Heart right ventricle (tissue), 16 donors: ENCODE measurements at regions not wholly inside any gene's neighbourhood (a gene's known extent, or its start where the extent isn't known, plus 50 kb on each side); places are given as distances from the start of the nearest gene placed in this dataset.

Experiments used
- ATAC-seq, 8 donors: fragments of 200-7000 bp; cut with Tn5 transposase; one replicate each; pipeline ENCODE4 v1.9.1; 2020; ENCODE audit warnings: mild to moderate bottlenecking in 8 of 8, moderate library complexity in 8 of 8, moderate number of reproducible peaks in 1 of 8
- DNase-seq, 2 donors: peaks; one replicate each; pipeline ENCODE4 v3.0.0-alpha.2; 2020
- H3K27ac ChIP-seq, 10 donors: fragments of 200-600 bp; sonication (generic) in 2 of 10; one replicate each; pipeline versions ENCODE4 v1.5.0 to v1.8.0; 2020 to 2022; ENCODE audit warnings: mild to moderate bottlenecking in 3 of 10
- H3K27me3 ChIP-seq, 7 donors: fragments of 200-600 bp; one replicate each; pipeline ENCODE4 v1.8.0; 2021 to 2022; ENCODE audit warnings: mild to moderate bottlenecking in 2 of 7
- H3K36me3 ChIP-seq, 9 donors: fragments of 200-600 bp; sonication (generic) in 1 of 9; one replicate each; pipeline versions ENCODE4 v1.5.0 to v1.8.0; 2020 to 2022; ENCODE audit warnings: mild to moderate bottlenecking in 2 of 9
- H3K4me1 ChIP-seq, 9 donors: fragments of 200-600 bp; sonication (generic) in 1 of 9; one replicate each; pipeline versions ENCODE4 v1.5.0 to v1.8.0; 2020 to 2022; ENCODE audit warnings: mild to moderate bottlenecking in 4 of 9
- H3K4me3 ChIP-seq, 10 donors: fragments of 200-600 bp; sonication (generic) in 2 of 10; one replicate each; pipeline versions ENCODE4 v1.5.0 to v1.8.0; 2020 to 2022; ENCODE audit warnings: mild to moderate bottlenecking in 7 of 10, moderate library complexity in 2 of 10
- H3K9me3 ChIP-seq, 11 donors: fragments of 200-600 bp in 10 of 11; sonication (generic) in 2 of 11; one replicate each; pipeline versions ENCODE4 v1.5.0 to v1.8.0; 2013 to 2022; ENCODE audit warnings: mild to moderate bottlenecking in 2 of 11, control low read depth in 1 of 11, moderate library complexity in 1 of 11
- WGBS, 2 donors: extraction: QIAGEN DNeasy Blood & Tissue Kit; methylation state at CpG; one replicate each; pipeline ENCODE4 v1.1.7; 2013; ENCODE audit warnings: inconsistent platforms in 1 of 2; 5-methylcytosine and 5-hydroxymethylcytosine counted together
- intact Hi-C, 10 donors: fragments of 100-400 bp; cut with DNase I; formaldehyde crosslinking; loops; one replicate each; pipeline versions ENCODE4 v1.11.1 to v1.14.2; 2022
- TF ChIP-seq, protein P1 (sequence below), 9 donors: fragments of 200-600 bp; sonication (generic) in 2 of 9; IDR thresholded peaks; one replicate each; pipeline versions ENCODE4 v1.5.0 to v1.8.0; 2021 to 2022; ENCODE audit warnings: antibody characterized with exemption in 9 of 9, mild to moderate bottlenecking in 5 of 9, moderate library complexity in 1 of 9
- donor health status: Arrhythmogenic right ventricular cardiomyopathy.
- donor health status: ischemic (EF 13 %, LVEDD 7.1; RV severe dilation, severe dysfunction).
- donor health status: healthy with polysubstance abuse.
- donor health status: DM: no; HTN: yes; CAD: no.
- donor health status: DM: no; HTN: no; CAD: no.
- donor health status: ischemic (EF 25% LVEDD 6.9; RV normal size, moderate dysfunction).
- donor health status: ischemic (EF 25% LVEDD 5.7; RV mildly dilated, moderate dysfunction).
- donor health status: healthy.
- donor health status: DM: yes; HTN: yes; CAD: no.
- donor health status: Ischemic cardiomyopathy.
- donor health status: ischemic (EF 35%, LVEDD 5.7; RV mildly dilated, moderate dysfunction).
- donor health status: nonischemic (EF 11% LVEDD 7.7; RV severe dilation, severe dysfunction).
- donor health status: DM: yes; HTN: yes; CAD: no.
- donor health status: PGD.
- donor health status: ischemic (EF 29% LVEDD 5.4; RV normal size, mild dysfunction).
- donor health status: nonischemic (EF 23%, LVEDD 6.1; RV moderate dilation, normal function).

GRCh38 chr2:238563551-238563950 lies 136.8 kb downstream of the ASB1 start:
- intact Hi-C loops = no loop called here
- Histone ChIP-seq H3K27ac (no peak overlapping the region), H3K4me3 (no peak overlapping the region), H3K9me3 (no peaks in the 10 kb centered on the region), H3K4me1 (peaks cover 0 to under 1% (median 0%) of the 10 kb centered on the region in 9 donors), H3K27me3 (peaks cover 0 to 19% (median 2%) of the 10 kb centered on the region in 7 donors), H3K36me3 (no peaks in the 10 kb centered on the region)
- DNase-seq = no peak
- TF ChIP-seq, protein P1, sequence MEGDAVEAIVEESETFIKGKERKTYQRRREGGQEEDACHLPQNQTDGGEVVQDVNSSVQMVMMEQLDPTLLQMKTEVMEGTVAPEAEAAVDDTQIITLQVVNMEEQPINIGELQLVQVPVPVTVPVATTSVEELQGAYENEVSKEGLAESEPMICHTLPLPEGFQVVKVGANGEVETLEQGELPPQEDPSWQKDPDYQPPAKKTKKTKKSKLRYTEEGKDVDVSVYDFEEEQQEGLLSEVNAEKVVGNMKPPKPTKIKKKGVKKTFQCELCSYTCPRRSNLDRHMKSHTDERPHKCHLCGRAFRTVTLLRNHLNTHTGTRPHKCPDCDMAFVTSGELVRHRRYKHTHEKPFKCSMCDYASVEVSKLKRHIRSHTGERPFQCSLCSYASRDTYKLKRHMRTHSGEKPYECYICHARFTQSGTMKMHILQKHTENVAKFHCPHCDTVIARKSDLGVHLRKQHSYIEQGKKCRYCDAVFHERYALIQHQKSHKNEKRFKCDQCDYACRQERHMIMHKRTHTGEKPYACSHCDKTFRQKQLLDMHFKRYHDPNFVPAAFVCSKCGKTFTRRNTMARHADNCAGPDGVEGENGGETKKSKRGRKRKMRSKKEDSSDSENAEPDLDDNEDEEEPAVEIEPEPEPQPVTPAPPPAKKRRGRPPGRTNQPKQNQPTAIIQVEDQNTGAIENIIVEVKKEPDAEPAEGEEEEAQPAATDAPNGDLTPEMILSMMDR (IDR thresholded peaks at IDR 0.05) = no peak
- no peak for ATAC-seq
- 79% methylated on average over 10 of the region's 10 CpGs for WGBS, 2 donors

- Histone ChIP-seq H3K4me3 (no peak overlapping the region), H3K27ac (no peak overlapping the region), H3K4me1 (no peaks in the 10 kb centered on the region), H3K27me3 (peaks cover 0 to 19% (median 2%) of the 10 kb centered on the region in 7 donors), H3K36me3 (no peaks in the 10 kb centered on the region), H3K9me3 (no peaks in the 10 kb centered on the region)
- TF ChIP-seq, protein P1 (IDR thresholded peaks at IDR 0.05) = no peak
- WGBS, 2 donors = 77 to 82% methylated on average over 16 of the region's 16 CpGs
- DNase-seq = no peak
- intact Hi-C loops = no loop called here
- no peak for ATAC-seq
These were observed 137.7 kb downstream of the ASB1 start for GRCh38 chr2:238564286-238564920.

DNA sequence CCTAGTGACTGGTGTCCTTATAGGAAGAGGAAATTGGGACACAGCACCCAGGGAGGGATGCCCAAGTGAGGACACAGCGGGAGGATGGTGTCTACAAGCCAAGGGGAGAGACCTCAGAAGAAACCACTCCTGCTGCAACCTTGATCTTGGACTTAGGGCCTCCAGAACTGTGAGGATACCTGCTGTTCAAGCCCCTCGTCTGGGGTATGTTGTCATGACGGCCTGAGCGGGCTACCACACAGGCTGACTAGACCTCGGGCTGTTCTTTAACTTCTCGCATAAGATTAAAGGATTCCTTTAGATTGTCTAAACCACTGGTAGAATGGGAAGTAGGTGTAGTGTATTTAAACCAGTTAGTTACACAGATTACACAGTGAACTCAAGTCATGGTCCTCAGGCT lies 138.3 kb downstream of the ASB1 start:
- no peak for ATAC-seq
- TF ChIP-seq, protein P1 (IDR thresholded peaks at IDR 0.05) = no peak
- peaks cover 0 to 3% (median 0%) of the 10 kb centered on the region in 9 donors for H3K4me1 ChIP-seq
- peaks cover 0 to 19% (median 2%) of the 10 kb centered on the region in 7 donors for H3K27me3 ChIP-seq
- no peaks in the 10 kb centered on the region for H3K9me3 ChIP-seq
- H3K36me3 ChIP-seq = no peaks in the 10 kb centered on the region
- intact Hi-C loops = no loop called here
- no peak overlapping the region for H3K27ac ChIP-seq
- WGBS, 2 donors = 80 to 86% methylated on average over 6 of the region's 6 CpGs
- no peak for DNase-seq
- no peak overlapping the region for H3K4me3 ChIP-seq

- Histone ChIP-seq H3K4me3 (no peak overlapping the region), H3K9me3 (no peaks in the 10 kb centered on the region), H3K27me3 (peaks cover 0 to 22% (median 2%) of the 10 kb centered on the region in 7 donors), H3K27ac (no peak overlapping the region), H3K36me3 (no peaks in the 10 kb centered on the region), H3K4me1 (peaks cover 0 to 3% (median 0%) of the 10 kb centered on the region in 9 donors)
- ATAC-seq (no peak), DNase-seq (no peak)
- TF ChIP-seq, protein P1 (IDR thresholded peaks at IDR 0.05) = no peak
- intact Hi-C loops = no loop called here
- 89 to 92% methylated on average over 16 of the region's 16 CpGs for WGBS, 2 donors
These were observed 139.4 kb downstream of the ASB1 start for GRCh38 chr2:238566001-238566645.
